ENCODE measurements at regions not wholly inside any gene's neighbourhood (a gene's known extent, or its start where the extent isn't known, plus 50 kb on each side); places are given as distances from the start of the nearest gene placed in this dataset.

DNA sequence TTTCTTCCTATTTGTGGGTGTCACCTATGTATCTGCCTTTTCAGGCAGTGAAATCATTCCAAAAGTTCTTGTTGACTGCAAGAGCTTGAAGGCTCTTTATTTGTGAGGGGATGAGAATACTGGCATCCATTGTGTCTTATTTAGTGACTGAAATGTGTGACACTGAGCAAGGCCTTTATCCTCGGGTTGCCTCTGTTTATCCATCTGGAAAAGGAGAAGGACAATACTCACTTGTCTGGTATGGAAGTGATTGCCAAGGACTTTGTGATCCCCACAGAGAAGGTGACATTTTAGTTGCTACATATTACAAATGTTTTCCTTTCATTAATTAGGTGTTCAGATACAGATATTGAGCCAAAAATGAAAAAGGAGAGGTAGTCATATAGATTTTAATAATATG, 80.2 kb downstream of the ARRDC3 start:
- Histone ChIP-seq H3K4me1 (peaks cover 0 to 12% (median 0%) of the 10 kb centered on the region in 4 donors), H3K27me3 (no peaks in the 10 kb centered on the region), H3K27ac (no peak overlapping the region), H3K36me3 (no peaks in the 10 kb centered on the region), H3K9me3 (no peaks in the 10 kb centered on the region), H3K4me3 (no peak overlapping the region)
- WGBS, 2 donors = 76 to 93% methylated on average over 1 of the region's 1 CpG
- intact Hi-C loops (cut with DNase I) = no loop called here
- TF ChIP-seq POLR2A (IDR thresholded peaks at IDR 0.05) (no peak), EP300 (IDR thresholded peaks at IDR 0.05) (peak in 1 of 4 donors; percentile 11), POLR2AphosphoS5 (IDR thresholded peaks at IDR 0.05) (peak in 2 of 4 donors; percentile 21 to 28)
- TF ChIP-seq, protein P1, sequence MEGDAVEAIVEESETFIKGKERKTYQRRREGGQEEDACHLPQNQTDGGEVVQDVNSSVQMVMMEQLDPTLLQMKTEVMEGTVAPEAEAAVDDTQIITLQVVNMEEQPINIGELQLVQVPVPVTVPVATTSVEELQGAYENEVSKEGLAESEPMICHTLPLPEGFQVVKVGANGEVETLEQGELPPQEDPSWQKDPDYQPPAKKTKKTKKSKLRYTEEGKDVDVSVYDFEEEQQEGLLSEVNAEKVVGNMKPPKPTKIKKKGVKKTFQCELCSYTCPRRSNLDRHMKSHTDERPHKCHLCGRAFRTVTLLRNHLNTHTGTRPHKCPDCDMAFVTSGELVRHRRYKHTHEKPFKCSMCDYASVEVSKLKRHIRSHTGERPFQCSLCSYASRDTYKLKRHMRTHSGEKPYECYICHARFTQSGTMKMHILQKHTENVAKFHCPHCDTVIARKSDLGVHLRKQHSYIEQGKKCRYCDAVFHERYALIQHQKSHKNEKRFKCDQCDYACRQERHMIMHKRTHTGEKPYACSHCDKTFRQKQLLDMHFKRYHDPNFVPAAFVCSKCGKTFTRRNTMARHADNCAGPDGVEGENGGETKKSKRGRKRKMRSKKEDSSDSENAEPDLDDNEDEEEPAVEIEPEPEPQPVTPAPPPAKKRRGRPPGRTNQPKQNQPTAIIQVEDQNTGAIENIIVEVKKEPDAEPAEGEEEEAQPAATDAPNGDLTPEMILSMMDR (IDR thresholded peaks at IDR 0.05) = no peak
- DNase-seq = no peak

DNA sequence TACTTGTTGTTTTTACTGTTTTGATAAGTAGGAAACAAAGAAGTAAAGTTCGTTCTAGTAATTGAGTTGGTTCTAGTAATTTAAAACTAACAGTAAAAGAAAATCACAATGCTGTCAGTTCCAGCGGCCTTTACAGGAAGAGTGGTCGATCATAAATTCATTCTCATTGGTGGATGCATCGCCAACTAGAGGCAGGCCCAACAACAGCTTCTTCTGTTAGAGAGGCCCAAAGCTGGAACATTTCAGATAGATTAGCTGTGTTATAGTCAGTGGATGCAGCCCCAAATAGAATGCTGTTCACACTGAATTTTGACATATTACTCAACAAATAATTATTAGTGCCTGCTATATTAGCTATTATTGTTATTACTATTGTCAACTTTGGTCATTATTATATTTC, 80.8 kb downstream of the ARRDC3 start:
- Histone ChIP-seq H3K4me3 (no peak overlapping the region), H3K36me3 (no peaks in the 10 kb centered on the region), H3K27me3 (no peaks in the 10 kb centered on the region), H3K27ac (peak overlapping the region in 2 of 4 donors; percentile 4 to 9), H3K9me3 (no peaks in the 10 kb centered on the region), H3K4me1 (peaks cover 0 to 8% (median 0%) of the 10 kb centered on the region in 4 donors)
- no peak for TF ChIP-seq EP300 (IDR thresholded peaks at IDR 0.05)
- no peak for TF ChIP-seq POLR2AphosphoS5 (IDR thresholded peaks at IDR 0.05)
- TF ChIP-seq, protein P1 (IDR thresholded peaks at IDR 0.05) = no peak
- no peak for TF ChIP-seq POLR2A (IDR thresholded peaks at IDR 0.05)
- no peak for DNase-seq
- intact Hi-C loops (cut with DNase I) = no loop called here
- WGBS, 2 donors = 85 to 89% methylated on average over 4 of the region's 4 CpGs

DNA sequence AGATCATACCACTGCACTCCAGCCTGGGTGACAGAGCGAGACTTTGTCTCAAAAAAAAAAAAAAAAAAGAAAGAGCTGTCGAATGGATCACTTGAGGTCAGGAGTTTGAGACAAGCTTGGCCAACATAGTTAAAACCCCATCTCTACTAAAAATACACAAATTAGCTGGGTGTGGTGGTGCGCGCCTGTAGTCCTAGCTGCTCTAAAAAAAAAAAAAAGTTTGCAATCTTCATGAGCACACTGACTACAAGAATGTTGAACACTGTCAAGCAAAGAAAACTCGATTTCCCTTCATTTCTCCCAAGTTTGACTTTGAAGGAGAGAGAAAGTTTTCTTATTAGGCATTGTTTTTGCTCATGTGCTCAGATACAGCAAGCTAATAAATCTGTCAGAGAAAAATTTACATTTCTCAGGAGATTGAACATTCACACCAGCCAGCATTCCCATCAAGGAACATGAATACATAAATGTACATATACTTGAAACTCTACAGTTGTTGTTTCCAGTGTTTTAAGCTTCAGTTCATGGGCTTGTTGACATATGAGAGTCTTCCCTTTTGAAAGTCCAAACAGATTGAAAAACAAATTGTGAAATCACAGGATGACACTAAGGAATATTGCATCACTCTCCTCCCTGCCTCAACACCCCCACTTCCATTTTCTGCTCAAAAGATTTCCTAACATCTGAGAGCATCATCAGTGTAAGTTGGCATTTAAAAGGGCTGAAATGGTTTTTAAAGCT, 81.8 kb downstream of the ARRDC3 start:
- Histone ChIP-seq H3K4me1 (no peaks in the 10 kb centered on the region), H3K36me3 (no peaks in the 10 kb centered on the region), H3K9me3 (no peaks in the 10 kb centered on the region), H3K27me3 (no peaks in the 10 kb centered on the region), H3K4me3 (no peak overlapping the region), H3K27ac (peak overlapping the region in 2 of 4 donors; percentile 8 to 24)
- TF ChIP-seq POLR2AphosphoS5 (IDR thresholded peaks at IDR 0.05) = peak; percentile 10 to 64 (median 44)
- TF ChIP-seq, protein P1 (IDR thresholded peaks at IDR 0.05) = no peak
- no peak for TF ChIP-seq POLR2A (IDR thresholded peaks at IDR 0.05)
- intact Hi-C loops (cut with DNase I) = no loop called here
- DNase-seq = no peak
- 86 to 91% methylated on average over 5 of the region's 5 CpGs for WGBS, 2 donors

DNA sequence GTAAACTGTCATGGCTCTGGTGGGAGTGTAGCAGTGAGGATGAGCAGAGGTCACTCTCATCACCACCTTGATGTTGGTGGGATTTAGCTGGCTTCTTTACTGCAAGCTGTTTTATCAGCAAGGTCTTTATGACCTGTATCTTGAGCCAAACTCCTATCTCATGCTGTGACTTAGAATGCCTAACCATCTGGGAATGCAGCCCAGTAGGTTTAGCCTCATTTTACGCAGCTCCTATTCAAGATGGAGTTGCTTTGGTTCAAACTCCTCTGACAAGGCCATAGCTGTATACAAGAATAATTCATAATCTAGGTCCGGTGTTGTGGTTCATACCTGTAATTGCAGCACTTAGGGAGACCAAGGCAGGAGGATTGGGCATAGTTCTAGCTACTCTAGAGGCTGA, 85.1 kb downstream of the ARRDC3 start:
- no peaks in the 10 kb centered on the region for H3K4me1 ChIP-seq
- no peak overlapping the region for H3K27ac ChIP-seq
- no peaks in the 10 kb centered on the region for H3K36me3 ChIP-seq
- H3K4me3 ChIP-seq = no peak overlapping the region
- intact Hi-C loops (cut with DNase I) = no loop called here
- no peak for TF ChIP-seq EP300 (IDR thresholded peaks at IDR 0.05)
- TF ChIP-seq, protein P1 (IDR thresholded peaks at IDR 0.05) = no peak
- TF ChIP-seq POLR2AphosphoS5 (IDR thresholded peaks at IDR 0.05) = no peak
- H3K9me3 ChIP-seq = no peaks in the 10 kb centered on the region
- H3K27me3 ChIP-seq = no peaks in the 10 kb centered on the region
- 95 to 97% methylated on average over 2 of the region's 2 CpGs for WGBS, 2 donors
- no peak for DNase-seq
